Mammary epithelial cell (primary cell): ENCODE measurements at regions not wholly inside any gene's neighbourhood (a gene's known extent, or its start where the extent isn't known, plus 50 kb on each side); places are given as distances from the start of the nearest gene placed in this dataset.

ENCODE experiments used
- EZH2 ChIP-seq: IDR thresholded peaks from 2 replicates; pipeline ENCODE4 v1.6.1; 2012; ENCODE audit warnings: low read length, inconsistent platforms, borderline replicate concordance
- TF ChIP-seq, protein P1 (sequence below), 2 donors: IDR thresholded peaks in 1 of 2; conservative IDR thresholded peaks in 1 of 2; 2 replicates each; pipeline ENCODE4 v1.5.1; 2011 to 2012; ENCODE audit warnings: inconsistent platforms in 2 of 2, low read length in 2 of 2, mild to moderate bottlenecking in 2 of 2, control low read depth in 1 of 2, low read depth in 1 of 2; ENCODE audit not compliant: insufficient read depth in 1 of 2; ENCODE audit errors: extremely low read depth in 1 of 2

GRCh38 chr7:97346349-97346748, 228.9 kb downstream of the SDHAF3 start:
- TF ChIP-seq, protein P1, sequence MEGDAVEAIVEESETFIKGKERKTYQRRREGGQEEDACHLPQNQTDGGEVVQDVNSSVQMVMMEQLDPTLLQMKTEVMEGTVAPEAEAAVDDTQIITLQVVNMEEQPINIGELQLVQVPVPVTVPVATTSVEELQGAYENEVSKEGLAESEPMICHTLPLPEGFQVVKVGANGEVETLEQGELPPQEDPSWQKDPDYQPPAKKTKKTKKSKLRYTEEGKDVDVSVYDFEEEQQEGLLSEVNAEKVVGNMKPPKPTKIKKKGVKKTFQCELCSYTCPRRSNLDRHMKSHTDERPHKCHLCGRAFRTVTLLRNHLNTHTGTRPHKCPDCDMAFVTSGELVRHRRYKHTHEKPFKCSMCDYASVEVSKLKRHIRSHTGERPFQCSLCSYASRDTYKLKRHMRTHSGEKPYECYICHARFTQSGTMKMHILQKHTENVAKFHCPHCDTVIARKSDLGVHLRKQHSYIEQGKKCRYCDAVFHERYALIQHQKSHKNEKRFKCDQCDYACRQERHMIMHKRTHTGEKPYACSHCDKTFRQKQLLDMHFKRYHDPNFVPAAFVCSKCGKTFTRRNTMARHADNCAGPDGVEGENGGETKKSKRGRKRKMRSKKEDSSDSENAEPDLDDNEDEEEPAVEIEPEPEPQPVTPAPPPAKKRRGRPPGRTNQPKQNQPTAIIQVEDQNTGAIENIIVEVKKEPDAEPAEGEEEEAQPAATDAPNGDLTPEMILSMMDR (conservative IDR thresholded peaks at IDR 0.05 in 1 of 2, IDR thresholded peaks at IDR 0.05 in 1 of 2; ENCODE audit: extremely low read depth in 1 of 2, insufficient read depth in 1 of 2, low read depth in 1 of 2, low read length in 2 of 2), result no peak
- no peak for TF ChIP-seq EZH2
